Hepatocyte (in vitro differentiated cells): ENCODE measurements at regions not wholly inside any gene's neighbourhood (a gene's known extent, or its start where the extent isn't known, plus 50 kb on each side); places are given as distances from the start of the nearest gene placed in this dataset.
"Not testable (repeated sequence)": the region's sequence is repeated elsewhere in the genome, so short reads cannot be mapped to it uniquely, and the experiment has no call there.

Source experiments
- EZH2 ChIP-seq: fragments of 200-600 bp; sonication (generic); IDR thresholded peaks from 2 replicates; pipeline ENCODE4 v1.6.1; 2016; ENCODE audit warnings: antibody characterized with exemption, mild to moderate bottlenecking, borderline replicate concordance
- EZH2phosphoT487 ChIP-seq: fragments of 200-600 bp; sonication (generic); IDR thresholded peaks from one replicate; pipeline ENCODE4 v1.6.1; 2018; ENCODE audit warnings: antibody characterized with exemption, mild to moderate bottlenecking, low read depth, moderate library complexity; ENCODE audit not compliant: unreplicated experiment, severe bottlenecking
- TF ChIP-seq, protein P1 (sequence below): fragments of 200-600 bp; sonication (generic); IDR thresholded peaks from 2 replicates; pipeline ENCODE4 v1.5.1; 2016; ENCODE audit warnings: antibody characterized with exemption, mild to moderate bottlenecking; ENCODE audit not compliant: poor library complexity

DNA sequence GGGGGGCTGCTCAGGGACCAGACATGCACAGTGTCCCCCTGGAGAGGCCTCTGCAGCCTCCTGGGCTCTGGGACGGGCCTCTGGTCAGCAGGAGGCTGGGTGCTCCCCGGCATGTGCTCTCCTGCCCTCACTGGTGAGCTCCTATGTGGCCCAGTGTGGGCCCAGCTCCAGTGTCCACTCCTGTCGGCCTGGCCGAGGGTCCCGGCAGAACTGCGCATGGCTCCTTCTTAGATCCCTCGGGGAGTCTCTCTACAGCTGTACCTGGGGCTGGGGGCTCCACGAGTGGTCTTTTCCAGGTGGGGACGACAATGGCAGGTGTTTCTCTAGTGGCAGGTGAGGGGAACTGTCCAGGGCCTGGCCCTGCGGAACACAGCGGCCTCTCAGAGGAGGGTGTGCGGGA, 367.3 kb downstream of the TMEM121 start:
- TF ChIP-seq, protein P1, sequence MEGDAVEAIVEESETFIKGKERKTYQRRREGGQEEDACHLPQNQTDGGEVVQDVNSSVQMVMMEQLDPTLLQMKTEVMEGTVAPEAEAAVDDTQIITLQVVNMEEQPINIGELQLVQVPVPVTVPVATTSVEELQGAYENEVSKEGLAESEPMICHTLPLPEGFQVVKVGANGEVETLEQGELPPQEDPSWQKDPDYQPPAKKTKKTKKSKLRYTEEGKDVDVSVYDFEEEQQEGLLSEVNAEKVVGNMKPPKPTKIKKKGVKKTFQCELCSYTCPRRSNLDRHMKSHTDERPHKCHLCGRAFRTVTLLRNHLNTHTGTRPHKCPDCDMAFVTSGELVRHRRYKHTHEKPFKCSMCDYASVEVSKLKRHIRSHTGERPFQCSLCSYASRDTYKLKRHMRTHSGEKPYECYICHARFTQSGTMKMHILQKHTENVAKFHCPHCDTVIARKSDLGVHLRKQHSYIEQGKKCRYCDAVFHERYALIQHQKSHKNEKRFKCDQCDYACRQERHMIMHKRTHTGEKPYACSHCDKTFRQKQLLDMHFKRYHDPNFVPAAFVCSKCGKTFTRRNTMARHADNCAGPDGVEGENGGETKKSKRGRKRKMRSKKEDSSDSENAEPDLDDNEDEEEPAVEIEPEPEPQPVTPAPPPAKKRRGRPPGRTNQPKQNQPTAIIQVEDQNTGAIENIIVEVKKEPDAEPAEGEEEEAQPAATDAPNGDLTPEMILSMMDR: not testable (repeated sequence)
- not testable (repeated sequence) for TF ChIP-seq EZH2, EZH2phosphoT487
